LoVo (cell line): ENCODE measurements at regions not wholly inside any gene's neighbourhood (a gene's known extent, or its start where the extent isn't known, plus 50 kb on each side); places are given as distances from the start of the nearest gene placed in this dataset.
"Not testable (repeated sequence)": the region's sequence is repeated elsewhere in the genome, so short reads cannot be mapped to it uniquely, and the experiment has no call there.

Experiments
- DNase-seq: peaks from one replicate; pipeline ENCODE4 v3.0.0-alpha.2; 2016; ENCODE audit warnings: low spot score

GRCh38 chr13:22937953-22938352 is 242.8 kb upstream of the SGCG start:
- DNase-seq = no peak

DNA sequence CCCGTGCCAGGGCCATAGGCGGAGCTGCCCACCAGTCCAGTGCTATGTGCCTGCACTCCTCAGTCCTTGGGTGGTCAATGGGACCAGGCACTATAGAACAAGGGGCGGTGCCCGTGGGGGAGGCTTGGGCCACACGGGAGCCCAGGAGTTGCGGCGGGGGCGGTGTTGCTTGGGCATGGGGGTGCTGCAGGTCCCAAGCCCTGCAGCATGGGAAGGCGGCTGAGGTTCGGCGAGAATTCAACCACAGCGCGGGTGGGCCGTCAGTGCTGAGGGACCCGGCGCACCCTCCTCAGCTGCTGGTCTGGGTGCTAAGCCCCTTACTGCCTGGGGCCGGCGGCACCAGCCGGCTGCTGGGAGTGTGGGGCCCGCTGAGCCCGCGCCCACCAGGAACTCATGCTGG is 242.2 kb upstream of the SGCG start:
- no peak for DNase-seq

DNA sequence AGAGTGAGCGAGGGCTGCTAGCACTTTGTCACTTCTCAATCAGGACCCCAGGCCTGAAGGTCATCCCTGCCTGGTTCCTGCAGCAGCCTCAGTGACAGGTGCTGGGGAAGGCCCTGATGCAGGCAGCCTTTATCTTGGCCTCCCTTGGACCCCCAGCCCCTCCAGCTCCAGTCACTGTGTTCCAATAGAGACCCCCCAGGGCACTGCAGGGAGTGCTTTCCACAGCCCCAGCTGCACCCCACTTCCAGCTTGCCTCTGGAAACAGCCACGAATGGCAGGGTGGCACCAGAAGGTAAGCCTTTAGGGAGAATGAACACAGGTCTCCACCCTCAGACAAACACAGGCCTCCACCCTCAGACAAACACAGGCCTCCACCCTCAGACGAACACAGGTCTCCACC is 241.6 kb upstream of the SGCG start:
- DNase-seq = no peak

DNA sequence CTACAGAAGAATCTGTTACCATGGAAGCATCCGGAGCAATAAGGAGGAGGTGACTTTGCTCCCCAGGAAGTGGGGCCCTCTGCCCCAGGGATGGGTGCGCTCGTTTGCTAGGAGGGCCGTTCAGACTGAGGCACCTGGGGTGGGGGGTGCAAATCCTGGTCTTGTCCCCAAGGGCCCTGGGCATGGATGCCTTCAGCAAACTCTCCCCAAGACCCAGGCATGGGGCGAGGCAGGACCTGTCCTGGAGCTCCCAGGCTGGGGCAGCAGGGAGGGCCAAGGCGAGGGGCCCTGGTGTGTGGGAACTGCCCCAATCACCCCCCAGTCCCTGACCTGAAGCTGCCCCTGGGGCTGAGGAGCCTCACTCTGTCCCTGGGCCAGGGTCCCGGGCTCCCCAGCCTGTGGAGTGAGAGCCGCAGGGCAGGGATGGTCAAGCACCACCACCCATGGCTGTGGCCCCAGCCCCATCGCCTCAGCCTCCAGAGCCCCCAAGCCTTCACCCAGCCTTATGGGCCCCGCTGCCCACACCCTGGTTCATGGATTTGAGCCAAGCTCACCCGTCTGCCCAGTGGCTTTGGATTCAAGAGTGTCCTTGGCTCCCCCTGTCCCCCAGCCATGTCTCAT is 240.6 kb upstream of the SGCG start:
- no peak for DNase-seq

DNA sequence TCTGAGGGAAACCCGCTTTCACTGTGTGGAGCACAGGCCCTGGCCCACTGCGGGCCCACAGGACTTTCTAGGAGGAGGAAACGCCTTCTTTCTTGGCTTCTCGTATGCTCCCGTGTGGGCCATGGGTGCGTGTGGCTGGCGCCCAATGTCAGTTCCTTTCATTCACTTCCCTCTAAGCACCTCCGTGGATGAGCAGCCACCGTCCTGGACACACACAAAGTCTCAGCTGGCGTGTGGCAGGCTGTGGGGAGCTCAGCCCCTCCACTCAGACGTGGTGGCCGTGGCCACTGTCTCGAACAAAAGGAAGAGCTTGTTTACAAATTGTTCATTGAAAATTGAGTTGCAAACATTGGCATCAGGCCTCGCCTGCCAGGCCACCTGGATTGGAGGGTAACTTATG is 240.0 kb upstream of the SGCG start:
- no peak for DNase-seq

- DNase-seq = not testable (repeated sequence)
Observed at GRCh38 chr13:22941495-22941894, 239.3 kb upstream of the SGCG start.

DNA sequence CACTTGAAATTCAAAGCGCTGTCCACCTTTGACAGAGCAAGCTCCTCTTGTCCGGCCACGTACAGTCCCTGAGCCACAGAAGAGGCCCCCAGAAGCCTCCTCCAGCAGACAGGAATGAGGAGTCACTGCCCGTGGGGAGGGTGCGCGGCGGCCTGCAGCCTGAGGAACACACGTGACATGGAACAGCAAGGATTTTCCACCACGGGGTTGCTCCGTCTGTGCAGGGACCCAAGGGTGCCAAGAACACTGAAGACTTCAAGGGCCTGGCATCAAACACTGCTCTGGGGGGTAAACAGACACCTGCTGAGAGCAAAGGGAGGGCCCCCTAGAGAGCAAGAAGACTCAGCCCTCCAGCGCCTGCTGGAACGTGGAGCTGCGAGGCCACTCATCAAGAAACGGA is 237.9 kb upstream of the SGCG start:
- DNase-seq = not testable (repeated sequence)

DNA sequence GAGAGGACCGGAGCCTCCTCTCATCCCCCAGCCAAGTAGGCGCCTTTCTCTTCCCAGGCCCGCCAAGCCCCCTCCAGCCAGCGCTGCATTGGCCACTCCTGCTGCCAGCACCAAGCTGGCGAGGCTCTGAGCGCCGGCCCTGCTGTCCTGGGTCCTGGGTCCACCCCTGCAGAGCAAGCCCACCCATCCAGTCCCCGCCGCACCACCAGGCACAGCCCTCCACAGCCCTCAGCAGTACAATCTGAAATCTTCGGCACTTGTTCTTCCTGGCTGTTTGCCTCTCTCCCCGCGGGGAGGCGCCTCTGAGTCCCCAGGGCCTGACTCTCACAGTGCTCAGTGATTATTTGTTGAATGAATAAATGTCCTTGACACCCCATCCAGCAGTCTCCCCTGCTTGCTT is 236.4 kb upstream of the SGCG start:
- DNase-seq = no peak

DNA sequence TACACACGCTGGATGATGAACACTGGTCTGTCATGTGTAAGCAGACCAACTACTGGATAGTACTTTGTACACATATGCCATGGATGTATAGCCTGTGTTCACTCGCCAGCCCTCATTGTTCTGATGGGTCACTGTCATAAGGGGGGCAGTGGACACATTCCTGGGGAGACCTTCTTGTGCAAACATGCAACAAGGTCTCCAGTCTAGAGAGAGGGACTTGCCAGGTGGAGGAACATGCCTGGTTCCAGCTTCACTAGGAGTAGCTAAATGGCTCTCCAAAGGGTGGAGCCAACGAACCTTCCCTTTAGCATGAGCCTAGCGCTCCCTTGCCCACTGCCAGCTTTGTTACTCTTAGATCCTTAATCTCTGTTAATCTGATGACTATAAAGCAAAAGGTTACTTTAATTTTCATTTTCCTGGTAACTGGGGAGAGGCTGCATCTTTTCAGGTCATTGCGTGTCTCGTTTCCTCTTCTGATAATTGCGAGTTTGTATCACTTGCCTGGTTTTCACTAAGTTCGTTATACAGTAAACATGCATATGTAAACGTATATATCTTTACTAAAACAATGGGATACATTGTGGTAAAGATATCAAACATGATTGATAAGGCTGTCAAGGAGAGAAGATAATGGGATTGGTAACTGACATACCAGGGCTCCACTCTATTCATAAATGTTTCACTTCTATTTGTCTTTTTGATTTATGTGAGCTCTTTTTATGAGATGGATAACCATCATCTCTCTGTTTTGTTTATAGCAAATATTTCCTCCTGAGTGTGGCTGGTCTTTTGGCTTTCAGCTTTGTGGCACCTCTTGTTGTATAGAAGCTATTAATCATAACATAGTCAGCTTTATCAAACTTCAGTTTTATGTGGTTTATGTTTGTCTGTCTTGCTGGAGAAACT is 235.2 kb upstream of the SGCG start:
- DNase-seq = peak; percentile 1

DNA sequence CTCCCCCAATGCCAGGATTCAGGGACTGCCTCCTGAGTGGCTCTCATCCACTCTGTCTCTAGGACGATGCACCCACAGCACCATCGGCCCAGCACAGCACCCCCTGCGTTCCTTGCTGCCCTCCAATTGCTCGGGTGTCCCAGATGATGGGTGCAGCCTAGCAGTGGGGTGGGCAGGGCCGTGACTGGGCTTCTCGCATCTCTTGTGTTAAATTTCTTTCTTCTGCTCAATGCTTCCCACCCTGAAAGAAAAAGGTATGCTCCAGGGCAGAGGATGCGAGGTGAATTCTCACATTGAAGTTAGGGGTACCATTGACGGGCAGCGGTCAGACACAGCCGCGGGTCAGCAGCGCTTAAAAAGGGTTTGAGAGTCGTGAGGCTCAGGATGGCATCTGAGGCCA is 232.4 kb upstream of the SGCG start:
- no peak for DNase-seq

DNA sequence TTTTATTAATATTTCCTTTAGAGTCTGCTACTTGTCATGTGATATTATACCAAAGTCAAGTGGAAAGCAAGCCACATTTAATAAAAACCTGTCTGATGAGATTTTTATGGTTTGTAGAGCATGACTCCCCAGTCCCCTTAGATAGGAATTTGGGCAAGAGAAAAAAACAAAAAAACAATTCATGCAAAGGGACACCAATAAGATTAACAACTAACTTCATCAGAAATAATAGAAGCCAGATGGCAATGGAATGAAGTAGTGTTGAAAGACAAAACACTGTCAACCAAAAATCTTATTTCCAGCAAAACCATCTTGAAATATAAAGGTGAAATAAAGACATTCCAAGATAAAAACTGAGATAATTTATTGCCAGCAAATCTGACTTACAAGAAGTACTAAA is 228.8 kb upstream of the SGCG start:
- not testable (repeated sequence) for DNase-seq

- not testable (repeated sequence) for DNase-seq
Observed at GRCh38 chr13:22955147-22955546, 225.6 kb upstream of the SGCG start.

GRCh38 chr13:22956456-22957115 is 224.2 kb upstream of the SGCG start:
- DNase-seq = not testable (repeated sequence)

DNA sequence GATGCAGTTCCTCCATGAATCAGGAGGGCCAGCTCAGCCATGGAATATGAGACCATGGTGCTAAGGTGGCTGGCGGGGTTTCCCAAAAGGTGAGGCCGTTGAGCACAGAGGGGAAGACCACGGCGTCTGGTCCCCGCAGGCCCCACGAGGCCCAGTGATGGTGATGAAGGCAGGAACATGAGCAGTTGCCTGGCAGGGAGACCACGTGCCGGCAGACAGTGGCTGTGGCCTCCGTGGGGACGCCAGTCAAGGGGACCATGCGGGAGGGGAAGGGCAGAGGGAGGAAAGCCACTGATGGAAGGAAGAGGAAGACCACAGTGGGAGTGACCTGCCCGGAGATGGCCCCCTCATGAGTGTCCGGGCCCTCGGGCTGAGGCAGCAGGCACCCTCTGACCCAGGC is 220.9 kb upstream of the SGCG start:
- DNase-seq = not testable (repeated sequence)

GRCh38 chr13:22960827-22961226 is 220.0 kb upstream of the SGCG start:
- DNase-seq = no peak

DNA sequence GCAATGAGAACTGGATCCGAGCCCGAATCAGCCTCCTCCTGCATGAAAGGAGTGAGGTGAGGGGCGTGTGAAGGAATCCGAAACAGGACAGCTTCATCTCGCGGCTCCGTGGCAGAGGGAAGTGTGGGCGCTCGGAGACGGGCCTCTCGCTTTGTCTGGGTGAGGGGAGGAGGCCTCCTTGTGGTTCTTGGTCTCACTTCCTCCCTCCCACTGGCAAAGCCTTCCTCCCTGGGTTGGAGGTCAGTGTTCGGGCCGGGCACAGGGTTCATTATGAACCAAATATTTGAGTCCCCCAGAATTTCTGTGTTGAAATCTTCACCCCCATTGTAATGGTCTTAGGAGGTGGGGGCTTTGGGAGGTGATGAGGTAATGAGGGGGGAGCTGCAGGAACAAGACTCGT is 219.4 kb upstream of the SGCG start:
- not testable (repeated sequence) for DNase-seq

- DNase-seq = no peak
Observed at GRCh38 chr13:22961835-22962537, 218.8 kb upstream of the SGCG start.

DNA sequence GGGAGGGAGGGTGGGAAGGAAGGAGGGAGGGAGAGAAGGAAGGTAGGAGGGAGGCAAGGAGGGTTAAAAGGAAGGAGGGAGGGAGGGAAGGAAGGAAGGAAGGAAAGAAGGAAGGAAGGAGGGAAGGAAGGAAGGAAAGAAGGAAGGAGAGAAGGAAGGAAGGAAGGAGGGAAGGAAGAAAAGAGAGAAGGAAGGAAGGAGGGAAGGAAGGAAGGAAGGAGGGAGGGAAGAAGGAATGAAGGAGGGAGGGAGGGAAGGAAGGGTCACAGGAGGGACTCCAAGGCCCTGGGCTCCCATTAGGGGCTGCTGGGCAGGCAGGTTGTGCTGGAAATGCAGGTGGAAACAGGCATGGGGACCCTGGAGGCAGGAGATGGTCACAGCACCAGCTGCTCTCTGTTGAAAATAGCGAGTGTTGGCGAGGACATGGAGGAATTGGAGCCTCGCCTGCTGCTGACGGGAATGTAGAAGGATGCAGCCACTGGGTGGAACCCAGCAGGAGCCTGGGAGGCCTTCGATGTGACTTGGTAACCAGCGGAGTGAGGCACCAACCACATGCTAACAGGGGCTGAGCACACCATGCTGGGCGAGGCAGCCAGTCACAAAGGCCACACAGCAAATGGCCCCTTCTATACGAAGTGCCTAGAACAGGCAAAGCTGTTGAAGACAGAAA is 217.3 kb upstream of the SGCG start:
- not testable (repeated sequence) for DNase-seq

DNA sequence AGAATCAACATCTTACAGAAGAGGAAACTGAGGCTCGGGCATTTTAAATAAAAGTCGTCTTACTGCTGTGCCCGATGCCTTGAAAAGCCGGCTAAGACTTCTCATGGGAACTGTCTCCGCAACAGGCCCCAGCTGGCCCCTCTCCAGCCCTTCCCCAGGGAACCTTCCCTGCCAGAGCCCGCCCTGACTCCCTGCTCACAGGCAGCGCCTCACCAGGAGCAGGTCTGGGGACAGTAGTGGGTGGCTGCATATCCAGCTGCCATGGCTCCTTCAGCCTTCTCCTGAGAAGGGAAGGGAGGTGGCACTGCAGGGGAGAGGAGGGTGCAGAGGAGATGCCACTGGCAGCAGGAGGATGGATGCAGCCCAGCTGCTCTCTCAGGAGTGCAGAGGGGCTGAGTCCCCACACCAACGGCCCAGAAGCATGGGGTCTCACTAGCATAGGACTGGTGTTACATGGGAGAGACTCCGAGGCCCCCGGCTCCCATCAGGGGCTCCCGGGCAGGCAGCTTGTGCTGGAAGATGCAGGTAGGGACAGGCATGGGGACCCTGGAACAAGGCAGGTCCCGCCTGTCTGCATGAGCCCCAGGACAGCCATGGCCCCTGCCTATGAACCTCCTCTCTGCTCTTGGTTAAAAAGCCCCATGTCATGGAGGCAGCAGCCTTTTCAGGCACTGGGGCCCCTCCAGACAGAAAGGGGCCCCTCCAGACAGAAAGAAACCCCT is 216.4 kb upstream of the SGCG start:
- DNase-seq = no peak

GRCh38 chr13:22965011-22965857 is 215.5 kb upstream of the SGCG start:
- DNase-seq = not testable (repeated sequence)
